Skeletal muscle tissue (tissue), 3 donors: ENCODE measurements at regions not wholly inside any gene's neighbourhood (a gene's known extent, or its start where the extent isn't known, plus 50 kb on each side); places are given as distances from the start of the nearest gene placed in this dataset.
"Not testable (repeated sequence)": the region's sequence is repeated elsewhere in the genome, so short reads cannot be mapped to it uniquely, and the experiment has no call there.

Experiments
- H3K27ac ChIP-seq: one replicate; pipeline ENCODE4 v1.7.0; 2013; ENCODE audit warnings: mild to moderate bottlenecking, low read depth, low read length, inconsistent platforms
- H3K27me3 ChIP-seq, 3 donors: one replicate each; pipeline ENCODE4 v1.7.0; 2013; ENCODE audit warnings: low read length in 3 of 3; ENCODE audit not compliant: control insufficient read depth in 3 of 3, insufficient read depth in 3 of 3
- H3K36me3 ChIP-seq, 3 donors: one replicate each; pipeline ENCODE4 v1.7.0; 2013; ENCODE audit warnings: low read length in 3 of 3; ENCODE audit not compliant: control insufficient read depth in 3 of 3, insufficient read depth in 3 of 3
- H3K4me1 ChIP-seq, 3 donors: one replicate each; pipeline ENCODE4 v1.7.0; 2013; ENCODE audit warnings: low read length in 3 of 3, mild to moderate bottlenecking in 3 of 3; ENCODE audit not compliant: control insufficient read depth in 3 of 3, insufficient read depth in 3 of 3
- H3K4me3 ChIP-seq, 3 donors: one replicate each; pipeline ENCODE4 v1.7.0; 2013; ENCODE audit warnings: low read length in 3 of 3
- H3K9ac ChIP-seq, 3 donors: one replicate each; pipeline ENCODE4 v1.7.0; 2013; ENCODE audit warnings: low read length in 3 of 3, mild to moderate bottlenecking in 3 of 3, moderate library complexity in 2 of 3, low read depth in 1 of 3
- H3K9me3 ChIP-seq, 3 donors: one replicate each; pipeline ENCODE4 v1.7.0; 2013; ENCODE audit warnings: low read length in 3 of 3; ENCODE audit not compliant: control insufficient read depth in 3 of 3
- donor health status: Osteomylitis.

GRCh38 chr4:164221631-164222030, 532.3 kb upstream of the SMIM31 start:
- Histone ChIP-seq H3K4me1 (no peaks in the 10 kb centered on the region), H3K4me3 (no peak overlapping the region)

GRCh38 chr4:164224871-164225270, 529.1 kb upstream of the SMIM31 start:
- Histone ChIP-seq H3K27ac (no peak overlapping the region), H3K27me3 (no peaks in the 10 kb centered on the region), H3K9me3 (no peaks in the 10 kb centered on the region), H3K9ac (no peak overlapping the region), H3K36me3 (no peaks in the 10 kb centered on the region), H3K4me3 (no peak overlapping the region), H3K4me1 (no peaks in the 10 kb centered on the region)

More at GRCh38 chr4:164221631-164222030, 532.3 kb upstream of the SMIM31 start:
- H3K27ac ChIP-seq: no peak overlapping the region
- no peaks in the 10 kb centered on the region for H3K36me3 ChIP-seq
- no peak overlapping the region for H3K9ac ChIP-seq
- no peaks in the 10 kb centered on the region for H3K9me3 ChIP-seq
- no peaks in the 10 kb centered on the region for H3K27me3 ChIP-seq

DNA sequence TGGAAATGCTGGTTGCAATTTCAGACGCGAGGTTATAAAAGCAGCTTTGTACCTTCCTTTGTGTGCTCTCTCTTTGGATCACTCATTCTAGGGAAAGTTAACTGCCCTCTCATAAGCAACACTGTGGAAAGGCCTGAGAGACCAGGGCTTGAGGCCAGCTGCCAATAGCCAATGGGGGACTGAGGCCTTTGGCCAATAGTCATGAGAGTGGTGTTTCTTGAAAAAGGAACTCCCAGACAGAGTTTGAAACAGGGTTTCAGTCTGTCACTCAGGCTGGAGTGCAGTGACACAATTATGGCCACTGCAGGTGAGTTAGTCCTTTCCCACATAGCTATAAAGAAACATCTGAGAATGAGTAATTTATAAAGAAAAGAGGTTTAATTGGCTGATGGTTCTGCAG, 524.7 kb upstream of the SMIM31 start:
- H3K36me3 ChIP-seq: no peaks in the 10 kb centered on the region
- H3K9me3 ChIP-seq: no peaks in the 10 kb centered on the region
- H3K4me1 ChIP-seq: no peaks in the 10 kb centered on the region
- no peaks in the 10 kb centered on the region for H3K27me3 ChIP-seq
- H3K4me3 ChIP-seq: no peak overlapping the region
- no peak overlapping the region for H3K27ac ChIP-seq
- no peak overlapping the region for H3K9ac ChIP-seq

DNA sequence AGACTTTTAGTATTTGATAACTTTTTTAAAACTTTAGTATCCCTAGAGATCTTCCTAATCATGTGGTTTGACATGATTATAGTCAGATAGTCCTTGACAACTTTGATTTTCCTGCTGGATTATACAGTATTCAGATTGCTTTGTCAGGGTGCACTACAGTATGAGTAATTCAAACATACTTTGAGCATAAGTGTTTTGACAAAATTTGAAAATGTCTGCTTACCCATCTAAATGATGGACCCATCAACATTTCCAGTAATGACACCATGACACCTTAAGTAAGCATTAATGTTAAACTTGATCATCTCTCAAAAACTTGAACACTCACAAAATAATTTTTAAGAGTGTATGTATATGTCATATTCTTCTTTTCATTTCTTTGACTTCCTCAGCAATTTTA, 514.5 kb upstream of the SMIM31 start:
- Histone ChIP-seq H3K27ac (no peak overlapping the region), H3K9ac (no peak overlapping the region), H3K9me3 (no peaks in the 10 kb centered on the region), H3K36me3 (no peaks in the 10 kb centered on the region), H3K4me3 (no peak overlapping the region), H3K27me3 (no peaks in the 10 kb centered on the region), H3K4me1 (no peaks in the 10 kb centered on the region)

DNA sequence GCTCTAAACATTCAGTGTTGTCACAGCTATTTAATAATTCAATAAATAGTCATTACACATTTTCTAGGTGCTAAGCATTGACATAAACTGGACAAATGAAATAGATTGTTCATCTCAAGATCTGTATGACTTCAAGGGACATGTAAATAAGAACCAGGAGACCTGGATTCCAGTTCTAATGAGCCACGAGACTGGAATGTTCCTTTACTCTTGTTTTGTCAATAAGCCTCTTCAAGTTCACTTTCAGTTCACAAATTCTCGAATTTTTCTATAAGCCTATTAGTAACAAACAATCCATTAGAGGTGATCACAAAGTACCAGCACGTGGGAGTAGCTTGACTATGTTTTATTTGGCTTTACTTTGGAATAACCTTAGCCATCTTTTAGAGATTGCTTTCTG, 514.0 kb upstream of the SMIM31 start:
- no peak overlapping the region for H3K9ac ChIP-seq
- H3K4me1 ChIP-seq: no peaks in the 10 kb centered on the region
- no peaks in the 10 kb centered on the region for H3K36me3 ChIP-seq
- H3K27me3 ChIP-seq: no peaks in the 10 kb centered on the region
- no peak overlapping the region for H3K4me3 ChIP-seq
- no peaks in the 10 kb centered on the region for H3K9me3 ChIP-seq
- no peak overlapping the region for H3K27ac ChIP-seq

GRCh38 chr4:164251257-164251656, 502.7 kb upstream of the SMIM31 start:
- Histone ChIP-seq H3K9ac (no peak overlapping the region), H3K27me3 (no peaks in the 10 kb centered on the region), H3K4me3 (no peak overlapping the region), H3K4me1 (no peaks in the 10 kb centered on the region), H3K36me3 (no peaks in the 10 kb centered on the region), H3K27ac (no peak overlapping the region), H3K9me3 (no peaks in the 10 kb centered on the region)

- no peak overlapping the region for H3K4me3 ChIP-seq
- no peaks in the 10 kb centered on the region for H3K36me3 ChIP-seq
- no peaks in the 10 kb centered on the region for H3K9me3 ChIP-seq
- no peaks in the 10 kb centered on the region for H3K27me3 ChIP-seq
- H3K4me1 ChIP-seq: no peaks in the 10 kb centered on the region
- no peak overlapping the region for H3K9ac ChIP-seq
- no peak overlapping the region for H3K27ac ChIP-seq
Measured at GRCh38 chr4:164252286-164252685, 501.6 kb upstream of the SMIM31 start.

- no peaks in the 10 kb centered on the region for H3K36me3 ChIP-seq
- no peak overlapping the region for H3K4me3 ChIP-seq
- H3K27ac ChIP-seq: no peak overlapping the region
- no peaks in the 10 kb centered on the region for H3K9me3 ChIP-seq
- no peaks in the 10 kb centered on the region for H3K4me1 ChIP-seq
- H3K9ac ChIP-seq: no peak overlapping the region
- H3K27me3 ChIP-seq: no peaks in the 10 kb centered on the region
Measured at GRCh38 chr4:164261831-164262230, 492.1 kb upstream of the SMIM31 start.

GRCh38 chr4:164262508-164262907, 491.4 kb upstream of the SMIM31 start:
- H3K9ac ChIP-seq, H3K27ac ChIP-seq, H3K4me3 ChIP-seq, H3K9me3 ChIP-seq, H3K4me1 ChIP-seq, H3K27me3 ChIP-seq, H3K36me3 ChIP-seq: not testable (repeated sequence)

DNA sequence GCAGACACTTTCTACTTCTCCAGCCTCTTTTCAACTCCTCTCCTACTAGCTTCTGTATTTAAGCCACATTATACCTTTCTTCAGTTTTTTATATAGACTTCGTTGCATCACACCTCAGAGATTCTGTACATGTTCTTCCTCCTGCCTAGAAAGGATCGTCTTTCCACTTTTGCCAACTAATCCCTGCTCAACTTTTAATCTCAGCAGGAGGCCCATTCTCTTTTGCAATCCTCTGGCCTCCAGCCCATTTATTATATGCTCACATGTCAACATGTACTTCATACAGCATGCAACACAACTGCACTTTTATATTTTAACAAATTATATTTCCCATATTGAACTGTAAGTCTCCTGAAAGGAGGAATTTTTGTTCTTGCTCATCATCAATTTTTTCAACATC, 476.5 kb upstream of the SMIM31 start:
- H3K27me3 ChIP-seq, H3K36me3 ChIP-seq, H3K9ac ChIP-seq, H3K27ac ChIP-seq, H3K9me3 ChIP-seq, H3K4me3 ChIP-seq, H3K4me1 ChIP-seq: not testable (repeated sequence)

- Histone ChIP-seq H3K27me3 (no peaks in the 10 kb centered on the region), H3K27ac (no peak overlapping the region), H3K4me1 (no peaks in the 10 kb centered on the region), H3K9me3 (no peaks in the 10 kb centered on the region), H3K36me3 (no peaks in the 10 kb centered on the region), H3K9ac (no peak overlapping the region), H3K4me3 (no peak overlapping the region)
Measured at GRCh38 chr4:164287173-164287572, 466.8 kb upstream of the SMIM31 start.
